A549 (cell line): ENCODE measurements at regions not wholly inside any gene's neighbourhood (a gene's known extent, or its start where the extent isn't known, plus 50 kb on each side); places are given as distances from the start of the nearest gene placed in this dataset.

Experiments
- ATAC-seq, 2 experiments: fragments of 200-7000 bp in 1 of 2; fragments of >200 bp in 1 of 2; cut with Nextera tagmentation in 1 of 2; cut with Tn5 transposase in 1 of 2; 3 replicates each; pipeline versions ENCODE4 v1.8.0 to v1.9.1; 2018 to 2020; ENCODE audit warnings: mild to moderate bottlenecking in 1 of 2, moderate library complexity in 1 of 2
- CTCF ChIA-PET: fragments of 300-600 bp; sonication (Branson Sonifier 250); formaldehyde crosslinking; extraction: SDS; loops from one replicate; lab custom pipeline; 2021; ENCODE audit warnings: antibody characterized with exemption, inconsistent platforms; lab: Yijun Ruan, JAX
- POLR2A ChIA-PET: fragments of 350-600 bp; formaldehyde crosslinking; extraction: SDS; loops from one replicate; lab custom pipeline; 2021; ENCODE audit warnings: antibody characterized with exemption, inconsistent platforms; lab: Yijun Ruan, JAX
- DNase-seq, 2 experiments: peaks; one replicate each; pipeline versions ENCODE4 v3.0.0 to v3.0.0-alpha.2; 2011 to 2016; ENCODE audit warnings: low read depth in 1 of 2, low spot score in 1 of 2
- FAIRE-seq: peaks from 2 replicates; lab custom pipeline; 2011; peaks lifted over from hg19 to GRCh38; lab: Jason Lieb, UNC
- H3K27ac ChIP-seq, 2 experiments: fragments of >200 bp; sonication (Bioruptor Twin); formaldehyde crosslinking; 3 replicates each; pipeline ENCODE4 v1.5.1; 2016 to 2017
- H3K4me1 ChIP-seq: fragments of >200 bp; sonication (Bioruptor Twin); formaldehyde crosslinking; 3 replicates; pipeline ENCODE4 v1.6.1; 2016
- H3K4me2 ChIP-seq: fragments of >200 bp; sonication (Bioruptor Twin); formaldehyde crosslinking; 3 replicates; pipeline ENCODE4 v1.6.1; 2016
- H3K4me3 ChIP-seq: fragments of >200 bp; sonication (Bioruptor Twin); formaldehyde crosslinking; 3 replicates; pipeline ENCODE4 v1.5.1; 2016
- H3K9me3 ChIP-seq: fragments of >200 bp; sonication (Bioruptor Twin); formaldehyde crosslinking; 3 replicates; pipeline ENCODE4 v1.6.1; 2016
- CEBPB ChIP-seq, 2 experiments: fragments of >200 bp in 1 of 2; sonication (Bioruptor Twin) in 1 of 2; formaldehyde crosslinking in 1 of 2; IDR thresholded peaks; 2 replicates each; pipeline ENCODE4 v1.6.1; 2012 to 2016
- CHD4 ChIP-seq: fragments of 200-600 bp; sonication (generic); IDR thresholded peaks from 2 replicates; pipeline ENCODE4 v1.6.1; 2016; ENCODE audit warnings: antibody characterized with exemption, mild to moderate bottlenecking, borderline replicate concordance
- FOSL2 ChIP-seq, 2 experiments: fragments of 450-650 bp in 1 of 2; fragments of >200 bp in 1 of 2; sonication (Bioruptor Twin) in 1 of 2; formaldehyde crosslinking; IDR thresholded peaks; 2 replicates each; pipeline versions ENCODE4 v1.5.0 to v1.6.1; 2016 to 2020; ENCODE audit warnings: mild to moderate bottlenecking in 1 of 2, moderate library complexity in 1 of 2
- GATA3 ChIP-seq: IDR thresholded peaks from 2 replicates; pipeline ENCODE4 v1.6.1; 2012; ENCODE audit warnings: borderline replicate concordance
- HOXB13 ChIP-seq: fragments of 250-450 bp; sonication (Bioruptor Pico); IDR thresholded peaks from 2 replicates; pipeline ENCODE4 v1.5.0; 2020; ENCODE audit warnings: low read depth, mild to moderate bottlenecking, moderate library complexity
- JUN ChIP-seq, 2 experiments: fragments of >200 bp; sonication (Bioruptor Twin); formaldehyde crosslinking; IDR thresholded peaks; 2 replicates in 1 of 2; 3 replicates in 1 of 2; pipeline ENCODE4 v1.6.1; 2016 to 2017
- JUNB ChIP-seq: fragments of >200 bp; sonication (Bioruptor Twin); formaldehyde crosslinking; IDR thresholded peaks from 2 replicates; pipeline ENCODE4 v1.6.1; 2016
- KDM5A ChIP-seq: fragments of 200-600 bp; sonication (generic); IDR thresholded peaks from 2 replicates; pipeline ENCODE4 v1.6.1; 2016; ENCODE audit warnings: antibody characterized with exemption, mild to moderate bottlenecking
- NFE2L2 ChIP-seq: fragments of 150-350 bp; conservative IDR thresholded peaks from 2 replicates; pipeline ENCODE4 v1.6.1; 2014; ENCODE audit warnings: low read length
- PHF8 ChIP-seq: fragments of 200-600 bp; sonication (generic); IDR thresholded peaks from 2 replicates; pipeline ENCODE4 v1.6.1; 2016; ENCODE audit warnings: low read depth, mild to moderate bottlenecking, antibody characterized with exemption, moderate library complexity, borderline replicate concordance
- POLR2A ChIP-seq: IDR thresholded peaks from 2 replicates; pipeline ENCODE4 v1.6.1; 2012; ENCODE audit warnings: mild to moderate bottlenecking, low read length
- RFX5 ChIP-seq: fragments of 450-650 bp; IDR thresholded peaks from 2 replicates; pipeline ENCODE4 v1.7.1; 2014; ENCODE audit warnings: antibody characterized with exemption, mild to moderate bottlenecking, moderate library complexity
- RNF2 ChIP-seq: fragments of 200-600 bp; sonication (generic); IDR thresholded peaks from 2 replicates; pipeline ENCODE4 v1.6.1; 2016; ENCODE audit warnings: low read depth, mild to moderate bottlenecking, antibody characterized with exemption, moderate library complexity, borderline replicate concordance
- TFCP2L1 ChIP-seq: fragments of 250-450 bp; sonication (Bioruptor Pico); IDR thresholded peaks from 2 replicates; pipeline ENCODE4 v1.5.0; 2021; ENCODE audit warnings: mild to moderate bottlenecking
- TP53 ChIP-seq: fragments of 250-450 bp; sonication (Bioruptor Pico); IDR thresholded peaks from 2 replicates; pipeline ENCODE4 v1.5.0; 2021; ENCODE audit warnings: mild to moderate bottlenecking, moderate library complexity
- ZFP36 ChIP-seq: fragments of 450-650 bp; IDR thresholded peaks from 2 replicates; pipeline ENCODE4 v1.6.1; 2014; ENCODE audit warnings: borderline replicate concordance; ENCODE audit not compliant: partially characterized antibody
- ZNF302 ChIP-seq: fragments of 250-450 bp; sonication (Bioruptor Pico); IDR thresholded peaks from 2 replicates; pipeline ENCODE4 v1.9.0; 2021; ENCODE audit warnings: inconsistent platforms, mild to moderate bottlenecking, moderate library complexity
- WGBS: methylation state at CpG from one replicate; pipeline ENCODE4 v1.1.6; 2017; ENCODE audit errors: missing lambda C conversion rate; 5-methylcytosine and 5-hydroxymethylcytosine counted together
- TF ChIP-seq, protein P1 (sequence below): fragments of >200 bp; sonication (Bioruptor Twin); formaldehyde crosslinking; IDR thresholded peaks from 3 replicates; pipeline ENCODE4 v1.6.1; 2016
- TF ChIP-seq, protein P2 (sequence below): fragments of 150-350 bp; IDR thresholded peaks from 2 replicates; pipeline ENCODE4 v1.6.1; 2014; ENCODE audit warnings: low read depth, mild to moderate bottlenecking, low read length
- TF ChIP-seq, protein P3 (sequence below): fragments of 250-450 bp; sonication (Bioruptor Pico); IDR thresholded peaks from 2 replicates; pipeline ENCODE4 v1.5.0; 2020; ENCODE audit warnings: low read depth, mild to moderate bottlenecking, moderate library complexity
- TF ChIP-seq, protein P4 (sequence below): fragments of >200 bp; sonication (Bioruptor Twin); formaldehyde crosslinking; IDR thresholded peaks from 3 replicates; pipeline ENCODE4 v1.5.1; 2016
- TF ChIP-seq, protein P5 (sequence below): fragments of 200-600 bp; sonication (generic); IDR thresholded peaks from 2 replicates; pipeline ENCODE4 v1.6.1; 2016; ENCODE audit warnings: antibody characterized with exemption, mild to moderate bottlenecking, moderate library complexity
- TF ChIP-seq, protein P6 (sequence below): IDR thresholded peaks from 2 replicates; pipeline ENCODE4 v1.6.1; 2012

DNA sequence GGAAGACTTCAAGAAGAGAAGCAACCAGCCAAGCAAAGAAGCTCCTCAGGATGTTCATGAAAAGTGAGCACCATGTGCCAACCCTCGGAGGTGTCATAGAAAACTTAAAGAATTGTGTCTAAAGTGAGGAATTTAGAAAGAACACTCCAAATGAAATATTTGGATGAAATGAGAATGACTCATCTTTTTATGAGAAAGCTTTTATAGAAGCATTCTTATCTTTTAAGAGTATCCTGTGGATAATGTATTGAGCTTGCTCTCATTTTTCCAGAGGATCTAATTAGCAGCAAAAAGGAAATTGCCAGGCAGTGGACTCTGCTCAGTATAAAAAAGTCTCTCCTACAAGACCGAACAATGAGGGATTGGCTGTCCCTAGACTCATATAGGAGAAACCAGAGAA, 454.9 kb downstream of the LRIG3 start:
- TF ChIP-seq, protein P1, sequence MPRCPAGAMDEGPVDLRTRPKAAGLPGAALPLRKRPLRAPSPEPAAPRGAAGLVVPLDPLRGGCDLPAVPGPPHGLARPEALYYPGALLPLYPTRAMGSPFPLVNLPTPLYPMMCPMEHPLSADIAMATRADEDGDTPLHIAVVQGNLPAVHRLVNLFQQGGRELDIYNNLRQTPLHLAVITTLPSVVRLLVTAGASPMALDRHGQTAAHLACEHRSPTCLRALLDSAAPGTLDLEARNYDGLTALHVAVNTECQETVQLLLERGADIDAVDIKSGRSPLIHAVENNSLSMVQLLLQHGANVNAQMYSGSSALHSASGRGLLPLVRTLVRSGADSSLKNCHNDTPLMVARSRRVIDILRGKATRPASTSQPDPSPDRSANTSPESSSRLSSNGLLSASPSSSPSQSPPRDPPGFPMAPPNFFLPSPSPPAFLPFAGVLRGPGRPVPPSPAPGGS, result no peak
- TF ChIP-seq ZNF302 (CRISPR knock-in tag) (no peak), HOXB13 (no peak), FOSL2 (IDR thresholded peaks at IDR 0.05) (no peak), FOSL2 (CRISPR knock-in tag; IDR thresholded peaks at IDR 0.05) (peak; percentile 48; the same call in 1 of the 2 replicates), JUN (IDR thresholded peaks at IDR 0.05) (no peak), TFCP2L1 (no peak)
- TF ChIP-seq, protein P2, sequence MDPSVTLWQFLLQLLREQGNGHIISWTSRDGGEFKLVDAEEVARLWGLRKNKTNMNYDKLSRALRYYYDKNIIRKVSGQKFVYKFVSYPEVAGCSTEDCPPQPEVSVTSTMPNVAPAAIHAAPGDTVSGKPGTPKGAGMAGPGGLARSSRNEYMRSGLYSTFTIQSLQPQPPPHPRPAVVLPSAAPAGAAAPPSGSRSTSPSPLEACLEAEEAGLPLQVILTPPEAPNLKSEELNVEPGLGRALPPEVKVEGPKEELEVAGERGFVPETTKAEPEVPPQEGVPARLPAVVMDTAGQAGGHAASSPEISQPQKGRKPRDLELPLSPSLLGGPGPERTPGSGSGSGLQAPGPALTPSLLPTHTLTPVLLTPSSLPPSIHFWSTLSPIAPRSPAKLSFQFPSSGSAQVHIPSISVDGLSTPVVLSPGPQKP, result no peak
- ATAC-seq, result no peak
- peaks cover 3% of the 10 kb centered on the region; the same call in 1 of the 3 replicates for H3K4me1 ChIP-seq

DNA sequence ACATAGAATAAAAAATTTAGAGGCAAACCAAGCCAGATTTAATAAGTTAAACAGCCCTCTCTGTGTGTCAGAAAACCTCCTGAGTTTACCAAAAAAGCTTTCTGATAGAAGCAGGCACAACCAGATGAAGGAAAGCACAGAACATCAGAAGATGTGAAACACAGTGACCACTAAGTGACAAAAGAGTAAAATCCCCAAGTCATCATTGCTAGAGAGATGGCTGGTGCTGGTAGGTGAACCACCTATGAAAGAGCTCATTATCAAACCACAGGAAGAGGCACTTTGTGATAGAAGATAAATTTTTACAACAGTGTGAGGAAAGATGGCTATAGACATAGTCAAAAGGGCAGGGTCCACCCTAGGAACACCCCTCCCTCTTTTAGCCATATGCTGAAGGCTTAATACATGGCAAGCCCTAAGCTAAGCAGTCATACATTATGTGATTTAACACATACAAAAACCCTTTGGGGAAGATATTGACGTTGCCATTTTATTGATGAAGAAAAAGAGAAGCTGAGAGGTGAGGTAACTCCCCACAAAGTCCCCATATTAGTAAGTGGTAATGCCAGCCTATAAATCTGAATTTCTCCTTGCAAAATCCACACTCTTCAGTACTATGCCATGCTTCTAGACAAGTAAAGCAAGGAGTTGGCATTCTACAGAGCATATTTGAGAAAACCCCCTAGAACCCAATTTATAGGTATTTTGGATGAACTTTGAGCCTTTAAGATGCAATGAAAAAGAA, 449.9 kb downstream of the LRIG3 start:
- no peak for TF ChIP-seq PHF8
- TF ChIP-seq, protein P3, sequence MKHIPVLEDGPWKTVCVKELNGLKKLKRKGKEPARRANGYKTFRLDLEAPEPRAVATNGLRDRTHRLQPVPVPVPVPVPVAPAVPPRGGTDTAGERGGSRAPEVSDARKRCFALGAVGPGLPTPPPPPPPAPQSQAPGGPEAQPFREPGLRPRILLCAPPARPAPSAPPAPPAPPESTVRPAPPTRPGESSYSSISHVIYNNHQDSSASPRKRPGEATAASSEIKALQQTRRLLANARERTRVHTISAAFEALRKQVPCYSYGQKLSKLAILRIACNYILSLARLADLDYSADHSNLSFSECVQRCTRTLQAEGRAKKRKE, result no peak
- no peak for TF ChIP-seq RFX5
- TF ChIP-seq KDM5A, result no peak
- TF ChIP-seq, protein P4, sequence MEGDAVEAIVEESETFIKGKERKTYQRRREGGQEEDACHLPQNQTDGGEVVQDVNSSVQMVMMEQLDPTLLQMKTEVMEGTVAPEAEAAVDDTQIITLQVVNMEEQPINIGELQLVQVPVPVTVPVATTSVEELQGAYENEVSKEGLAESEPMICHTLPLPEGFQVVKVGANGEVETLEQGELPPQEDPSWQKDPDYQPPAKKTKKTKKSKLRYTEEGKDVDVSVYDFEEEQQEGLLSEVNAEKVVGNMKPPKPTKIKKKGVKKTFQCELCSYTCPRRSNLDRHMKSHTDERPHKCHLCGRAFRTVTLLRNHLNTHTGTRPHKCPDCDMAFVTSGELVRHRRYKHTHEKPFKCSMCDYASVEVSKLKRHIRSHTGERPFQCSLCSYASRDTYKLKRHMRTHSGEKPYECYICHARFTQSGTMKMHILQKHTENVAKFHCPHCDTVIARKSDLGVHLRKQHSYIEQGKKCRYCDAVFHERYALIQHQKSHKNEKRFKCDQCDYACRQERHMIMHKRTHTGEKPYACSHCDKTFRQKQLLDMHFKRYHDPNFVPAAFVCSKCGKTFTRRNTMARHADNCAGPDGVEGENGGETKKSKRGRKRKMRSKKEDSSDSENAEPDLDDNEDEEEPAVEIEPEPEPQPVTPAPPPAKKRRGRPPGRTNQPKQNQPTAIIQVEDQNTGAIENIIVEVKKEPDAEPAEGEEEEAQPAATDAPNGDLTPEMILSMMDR, result no peak
- no peak for TF ChIP-seq GATA3
- TF ChIP-seq, protein P5, sequence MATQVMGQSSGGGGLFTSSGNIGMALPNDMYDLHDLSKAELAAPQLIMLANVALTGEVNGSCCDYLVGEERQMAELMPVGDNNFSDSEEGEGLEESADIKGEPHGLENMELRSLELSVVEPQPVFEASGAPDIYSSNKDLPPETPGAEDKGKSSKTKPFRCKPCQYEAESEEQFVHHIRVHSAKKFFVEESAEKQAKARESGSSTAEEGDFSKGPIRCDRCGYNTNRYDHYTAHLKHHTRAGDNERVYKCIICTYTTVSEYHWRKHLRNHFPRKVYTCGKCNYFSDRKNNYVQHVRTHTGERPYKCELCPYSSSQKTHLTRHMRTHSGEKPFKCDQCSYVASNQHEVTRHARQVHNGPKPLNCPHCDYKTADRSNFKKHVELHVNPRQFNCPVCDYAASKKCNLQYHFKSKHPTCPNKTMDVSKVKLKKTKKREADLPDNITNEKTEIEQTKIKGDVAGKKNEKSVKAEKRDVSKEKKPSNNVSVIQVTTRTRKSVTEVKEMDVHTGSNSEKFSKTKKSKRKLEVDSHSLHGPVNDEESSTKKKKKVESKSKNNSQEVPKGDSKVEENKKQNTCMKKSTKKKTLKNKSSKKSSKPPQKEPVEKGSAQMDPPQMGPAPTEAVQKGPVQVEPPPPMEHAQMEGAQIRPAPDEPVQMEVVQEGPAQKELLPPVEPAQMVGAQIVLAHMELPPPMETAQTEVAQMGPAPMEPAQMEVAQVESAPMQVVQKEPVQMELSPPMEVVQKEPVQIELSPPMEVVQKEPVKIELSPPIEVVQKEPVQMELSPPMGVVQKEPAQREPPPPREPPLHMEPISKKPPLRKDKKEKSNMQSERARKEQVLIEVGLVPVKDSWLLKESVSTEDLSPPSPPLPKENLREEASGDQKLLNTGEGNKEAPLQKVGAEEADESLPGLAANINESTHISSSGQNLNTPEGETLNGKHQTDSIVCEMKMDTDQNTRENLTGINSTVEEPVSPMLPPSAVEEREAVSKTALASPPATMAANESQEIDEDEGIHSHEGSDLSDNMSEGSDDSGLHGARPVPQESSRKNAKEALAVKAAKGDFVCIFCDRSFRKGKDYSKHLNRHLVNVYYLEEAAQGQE, result no peak
- no peak for TF ChIP-seq TP53 (CRISPR knock-in tag)
- TF ChIP-seq RNF2, result no peak
- TF ChIP-seq, protein P6, sequence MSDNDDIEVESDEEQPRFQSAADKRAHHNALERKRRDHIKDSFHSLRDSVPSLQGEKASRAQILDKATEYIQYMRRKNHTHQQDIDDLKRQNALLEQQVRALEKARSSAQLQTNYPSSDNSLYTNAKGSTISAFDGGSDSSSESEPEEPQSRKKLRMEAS, result no peak
- no peak for TF ChIP-seq JUNB
- TF ChIP-seq NFE2L2, result no peak
- no peak for TF ChIP-seq CHD4
- TF ChIP-seq ZFP36, result no peak
- TF ChIP-seq CEBPB (IDR thresholded peaks at IDR 0.05), result no peak
- no peak for TF ChIP-seq POLR2A
- TF ChIP-seq, all 56 proteins: peak for 0

More for the DNA sequence above, 454.9 kb downstream of the LRIG3 start:
- CTCF ChIA-PET, result no interaction called here
- 38% methylated on average over 2 of the region's 2 CpGs for WGBS
- H3K9me3 ChIP-seq, result no peaks in the 10 kb centered on the region
- POLR2A ChIA-PET, result no interaction called here
- no peak overlapping the region for H3K4me2 ChIP-seq
- DNase-seq, result no peak
- no peak overlapping the region for H3K4me3 ChIP-seq
- no peak for FAIRE-seq
- no peak overlapping the region for H3K27ac ChIP-seq

More for the DNA sequence above, 449.9 kb downstream of the LRIG3 start:
- CTCF ChIA-PET, result no interaction called here
- no peak overlapping the region for H3K27ac ChIP-seq
- H3K4me2 ChIP-seq, result no peak overlapping the region
- POLR2A ChIA-PET, result no interaction called here
- DNase-seq, result no peak
- no peak overlapping the region for H3K4me3 ChIP-seq
- ATAC-seq, result no peak
- WGBS, result 10% methylated on average over 1 of the region's 1 CpG
- FAIRE-seq, result no peak
- H3K9me3 ChIP-seq, result no peaks in the 10 kb centered on the region
- no peaks in the 10 kb centered on the region; the same call in 2 of the 3 replicates for H3K4me1 ChIP-seq
